ENCODE measurements at regions not wholly inside any gene's neighbourhood (a gene's known extent, or its start where the extent isn't known, plus 50 kb on each side); places are given as distances from the start of the nearest gene placed in this dataset.

DNA sequence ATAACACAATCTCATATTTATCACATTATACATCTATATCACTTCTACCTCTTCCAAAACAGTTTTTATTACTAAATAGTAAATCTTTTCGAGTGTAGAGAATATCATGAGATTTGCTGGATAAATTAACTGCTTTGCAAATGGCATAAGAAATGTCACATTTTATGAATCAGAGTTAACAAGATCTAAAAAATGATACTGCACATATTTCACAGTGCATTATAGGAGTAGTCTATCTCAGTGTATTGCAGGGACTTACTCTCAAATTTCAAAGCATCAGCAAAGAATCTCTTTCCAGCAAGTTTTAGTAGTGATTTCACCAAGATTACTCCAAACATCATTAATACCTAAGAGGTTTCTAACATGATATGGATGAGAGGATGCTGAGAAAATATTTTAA lies 687.1 kb upstream of the SLITRK1 start:
- TF ChIP-seq, protein P1, sequence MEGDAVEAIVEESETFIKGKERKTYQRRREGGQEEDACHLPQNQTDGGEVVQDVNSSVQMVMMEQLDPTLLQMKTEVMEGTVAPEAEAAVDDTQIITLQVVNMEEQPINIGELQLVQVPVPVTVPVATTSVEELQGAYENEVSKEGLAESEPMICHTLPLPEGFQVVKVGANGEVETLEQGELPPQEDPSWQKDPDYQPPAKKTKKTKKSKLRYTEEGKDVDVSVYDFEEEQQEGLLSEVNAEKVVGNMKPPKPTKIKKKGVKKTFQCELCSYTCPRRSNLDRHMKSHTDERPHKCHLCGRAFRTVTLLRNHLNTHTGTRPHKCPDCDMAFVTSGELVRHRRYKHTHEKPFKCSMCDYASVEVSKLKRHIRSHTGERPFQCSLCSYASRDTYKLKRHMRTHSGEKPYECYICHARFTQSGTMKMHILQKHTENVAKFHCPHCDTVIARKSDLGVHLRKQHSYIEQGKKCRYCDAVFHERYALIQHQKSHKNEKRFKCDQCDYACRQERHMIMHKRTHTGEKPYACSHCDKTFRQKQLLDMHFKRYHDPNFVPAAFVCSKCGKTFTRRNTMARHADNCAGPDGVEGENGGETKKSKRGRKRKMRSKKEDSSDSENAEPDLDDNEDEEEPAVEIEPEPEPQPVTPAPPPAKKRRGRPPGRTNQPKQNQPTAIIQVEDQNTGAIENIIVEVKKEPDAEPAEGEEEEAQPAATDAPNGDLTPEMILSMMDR (IDR thresholded peaks at IDR 0.05; ENCODE audit: low read depth, low read length) = no peak
- no peak for TF ChIP-seq EZH2phosphoT487 (IDR thresholded peaks at IDR 0.05; ENCODE audit: low read depth)
